Inferior parietal cortex (tissue), 1 donor: ENCODE measurements at regions not wholly inside any gene's neighbourhood (a gene's known extent, or its start where the extent isn't known, plus 50 kb on each side); places are given as distances from the start of the nearest gene placed in this dataset.
A peak's percentile ranks its signal among the peaks of the same experiment; 100 is the strongest.

ENCODE experiments used
- DNase-seq: peaks from one replicate; pipeline ENCODE4 v3.0.0-alpha.2; 2016; ENCODE audit errors: extremely low spot score

GRCh38 chr10:78543031-78543748, 509.5 kb downstream of the RPS24 start:
- DNase-seq: no peak

GRCh38 chr10:78543749-78544362, 510.2 kb downstream of the RPS24 start:
- DNase-seq: peak; percentile 25

- no peak for DNase-seq
Observed at GRCh38 chr10:78544423-78545090, 510.9 kb downstream of the RPS24 start.

- DNase-seq: no peak
Observed at GRCh38 chr10:78545756-78546155, 512.1 kb downstream of the RPS24 start.

- DNase-seq: no peak
Observed at GRCh38 chr10:78547397-78547796, 513.7 kb downstream of the RPS24 start.

GRCh38 chr10:78547905-78548304, 514.2 kb downstream of the RPS24 start:
- DNase-seq: no peak

- no peak for DNase-seq
Observed at GRCh38 chr10:78548369-78548768, 514.7 kb downstream of the RPS24 start.

- DNase-seq: no peak
Observed at GRCh38 chr10:78549140-78549935, 515.7 kb downstream of the RPS24 start.

GRCh38 chr10:78550090-78550489, 516.4 kb downstream of the RPS24 start:
- no peak for DNase-seq

GRCh38 chr10:78550716-78551115, 517.1 kb downstream of the RPS24 start:
- DNase-seq: no peak

GRCh38 chr10:78551184-78552005, 517.4 kb upstream of the ZMIZ1 start:
- DNase-seq: no peak

- peak; percentile 18 for DNase-seq
Observed at GRCh38 chr10:78552261-78552811, 516.4 kb upstream of the ZMIZ1 start.

- DNase-seq: no peak
Observed at GRCh38 chr10:78553792-78554191, 515.0 kb upstream of the ZMIZ1 start.

- no peak for DNase-seq
Observed at GRCh38 chr10:78555128-78555527, 513.6 kb upstream of the ZMIZ1 start.

- no peak for DNase-seq
Observed at GRCh38 chr10:78556705-78557432, 511.9 kb upstream of the ZMIZ1 start.

- no peak for DNase-seq
Observed at GRCh38 chr10:78557433-78557925, 511.3 kb upstream of the ZMIZ1 start.

GRCh38 chr10:78559661-78560340, 509.0 kb upstream of the ZMIZ1 start:
- no peak for DNase-seq

- DNase-seq: no peak
Observed at GRCh38 chr10:78560341-78560688, 508.5 kb upstream of the ZMIZ1 start.

GRCh38 chr10:78563314-78563713, 505.5 kb upstream of the ZMIZ1 start:
- no peak for DNase-seq

GRCh38 chr10:78565841-78566240, 502.9 kb upstream of the ZMIZ1 start:
- no peak for DNase-seq
